CD14-positive monocyte (primary cell): ENCODE measurements at regions not wholly inside any gene's neighbourhood (a gene's known extent, or its start where the extent isn't known, plus 50 kb on each side); places are given as distances from the start of the nearest gene placed in this dataset.

Experiments used
- DNase-seq, 3 donors: peaks; one replicate each; pipeline ENCODE4 v3.0.0-alpha.2; 2011 to 2022
- H2AFZ ChIP-seq: 2 replicates; pipeline ENCODE4 v1.6.0; 2012; ENCODE audit warnings: mild to moderate bottlenecking, low read depth, low read length, inconsistent platforms; ENCODE audit not compliant: insufficient read depth, poor library complexity, severe bottlenecking
- H3K27ac ChIP-seq, 2 donors: 1 replicate in 1 of 2; 2 replicates in 1 of 2; pipeline ENCODE4 v1.5.1; 2012 to 2013; ENCODE audit warnings: low read length in 2 of 2, control low read depth in 1 of 2, inconsistent platforms in 1 of 2, low read depth in 1 of 2, mild to moderate bottlenecking in 1 of 2
- H3K27me3 ChIP-seq, 2 donors: one replicate each; pipeline versions ENCODE4 v1.6.0 to v1.6.1; 2011 to 2013; ENCODE audit warnings: low read length in 2 of 2; ENCODE audit not compliant: control insufficient read depth in 2 of 2, insufficient read depth in 2 of 2
- H3K36me3 ChIP-seq, 2 donors: replicated peaks in 1 of 2; 1 replicate in 1 of 2; 2 replicates in 1 of 2; pipeline versions ENCODE4 v1.5.1 to v1.6.1; 2012 to 2013; ENCODE audit warnings: low read length in 2 of 2, control low read depth in 1 of 2, inconsistent platforms in 1 of 2, mild to moderate bottlenecking in 1 of 2; ENCODE audit not compliant: insufficient read depth in 2 of 2, control insufficient read depth in 1 of 2
- H3K4me1 ChIP-seq, 2 donors: 1 replicate in 1 of 2; 2 replicates in 1 of 2; pipeline versions ENCODE4 v1.5.1 to v1.6.1; 2012 to 2013; ENCODE audit warnings: low read length in 2 of 2, control low read depth in 1 of 2, inconsistent platforms in 1 of 2, mild to moderate bottlenecking in 1 of 2, moderate library complexity in 1 of 2; ENCODE audit not compliant: insufficient read depth in 2 of 2, control insufficient read depth in 1 of 2
- H3K4me2 ChIP-seq: replicated peaks from 2 replicates; pipeline ENCODE3; 2012; ENCODE audit warnings: low read length, moderate library complexity, mild to moderate bottlenecking; ENCODE audit not compliant: poor library complexity, severe bottlenecking; ENCODE audit errors: extremely low read depth
- H3K4me3 ChIP-seq, 3 experiments: fragments of 200-600 bp in 1 of 3; sonication (generic) in 1 of 3; replicated peaks in 1 of 3; 1 replicate in 2 of 3; 2 replicates in 1 of 3; pipeline ENCODE4 v1.5.1; 2011 to 2013; ENCODE audit warnings: low read length in 3 of 3, mild to moderate bottlenecking in 3 of 3, control low read depth in 2 of 3, low read depth in 2 of 3, inconsistent platforms in 1 of 3, moderate library complexity in 1 of 3
- H3K79me2 ChIP-seq: 2 replicates; pipeline ENCODE4 v1.6.0; 2012; ENCODE audit warnings: mild to moderate bottlenecking, control low read depth, inconsistent platforms, low read length, moderate library complexity; ENCODE audit not compliant: insufficient read depth
- H3K9ac ChIP-seq: 2 replicates; pipeline ENCODE4 v1.6.0; 2017; ENCODE audit warnings: low read length, mild to moderate bottlenecking; ENCODE audit not compliant: insufficient read depth, poor library complexity, severe bottlenecking
- H3K9me3 ChIP-seq, 2 donors: replicated peaks in 1 of 2; 1 replicate in 1 of 2; 2 replicates in 1 of 2; pipeline versions ENCODE4 v1.5.1 to v1.6.1; 2012 to 2013; ENCODE audit warnings: low read length in 2 of 2, control low read depth in 1 of 2; ENCODE audit not compliant: control insufficient read depth in 1 of 2, insufficient read depth in 1 of 2
- H4K20me1 ChIP-seq: 2 replicates; pipeline ENCODE4 v1.6.0; 2012; ENCODE audit warnings: mild to moderate bottlenecking, low read length, control low read depth, moderate library complexity; ENCODE audit not compliant: insufficient read depth
- H3K27ac Mint-ChIP-seq, 7 donors: one replicate each; pipeline ENCODE4 v1.8.0; 2020; ENCODE audit warnings: mild to moderate bottlenecking in 7 of 7, mixed read lengths in 7 of 7, moderate library complexity in 6 of 7, inconsistent platforms in 2 of 7
- H3K27me3 Mint-ChIP-seq, 3 donors: one replicate each; pipeline ENCODE4 v1.8.0; 2021 to 2022; ENCODE audit warnings: low read depth in 3 of 3, mild to moderate bottlenecking in 3 of 3, mixed read lengths in 3 of 3, moderate library complexity in 3 of 3, inconsistent platforms in 1 of 3
- H3K36me3 Mint-ChIP-seq, 2 donors: one replicate each; pipeline ENCODE4 v1.8.0; 2020; ENCODE audit warnings: mixed read lengths in 2 of 2, inconsistent platforms in 1 of 2, mild to moderate bottlenecking in 1 of 2
- H3K4me1 Mint-ChIP-seq: one replicate; pipeline ENCODE4 v1.8.0; 2020; ENCODE audit warnings: mild to moderate bottlenecking, mixed read lengths
- H3K4me3 Mint-ChIP-seq, 2 donors: one replicate each; pipeline ENCODE4 v1.8.0; 2020; ENCODE audit warnings: mild to moderate bottlenecking in 2 of 2, mixed read lengths in 2 of 2, moderate library complexity in 1 of 2
- H3K9me3 Mint-ChIP-seq, 7 donors: one replicate each; pipeline ENCODE4 v1.8.0; 2020 to 2022; ENCODE audit warnings: mixed read lengths in 7 of 7, mild to moderate bottlenecking in 6 of 7, moderate library complexity in 6 of 7, inconsistent platforms in 2 of 7
- WGBS: methylation state at CpG from one replicate; pipeline ENCODE4 v1.1.5; 2013; ENCODE audit warnings: missing lambda C conversion rate; ENCODE audit not compliant: insufficient coverage; 5-methylcytosine and 5-hydroxymethylcytosine counted together
- intact Hi-C, 2 donors: fragments of 100-400 bp; cut with micrococcal nuclease; formaldehyde crosslinking; loops; one replicate each; pipeline versions ENCODE4 v1.15.0 to v1.15.1; 2023
- TF ChIP-seq, protein P1 (sequence below): fragments of 200-600 bp; IDR thresholded peaks from one replicate; pipeline ENCODE4 v1.8.0; 2022; ENCODE audit warnings: antibody characterized with exemption, mild to moderate bottlenecking

DNA sequence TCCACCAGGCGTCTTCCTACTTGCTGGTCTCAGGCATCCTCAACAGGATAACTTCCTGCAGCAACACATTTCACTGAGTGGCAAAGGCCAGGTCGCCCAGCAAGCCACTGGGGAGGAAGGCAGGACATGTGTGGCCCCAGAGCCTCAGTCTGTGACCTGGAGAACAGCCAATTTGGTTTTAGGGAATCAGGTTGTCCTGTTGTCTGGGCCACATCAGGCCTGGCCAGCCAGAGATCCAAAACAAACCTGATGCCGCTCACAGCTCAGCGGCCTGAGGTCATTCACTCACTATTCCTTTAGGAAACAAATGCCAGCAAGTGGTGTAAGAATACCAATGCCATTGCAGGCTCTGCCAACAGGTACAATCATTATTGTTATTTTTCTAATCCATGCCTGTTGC, 210.7 kb downstream of the VAPA start:
- Histone ChIP-seq H3K27ac (no peak overlapping the region), H3K4me1 (peaks cover 19 to 32% of the 10 kb centered on the region in 2 donors), H3K9me3 (no peaks in the 10 kb centered on the region), H2AFZ (no peak overlapping the region), H3K4me3 (no peak overlapping the region), H4K20me1 (no peaks in the 10 kb centered on the region), H3K9ac (no peak overlapping the region), H3K4me2 (no peak overlapping the region), H3K79me2 (no peaks in the 10 kb centered on the region), H3K36me3 (no peaks in the 10 kb centered on the region), H3K27me3 (no peaks in the 10 kb centered on the region)
- peaks cover 0 to 4% (median 0%) of the 10 kb centered on the region in 7 donors for H3K9me3 Mint-ChIP-seq
- H3K4me3 Mint-ChIP-seq, result no peak overlapping the region
- WGBS, result 100% methylated on average over 2 of the region's 4 CpGs
- intact Hi-C loops, result no loop called here
- peaks cover 4 to 7% of the 10 kb centered on the region in 2 donors for H3K36me3 Mint-ChIP-seq
- no peak for DNase-seq
- peaks cover 0 to 8% (median 0%) of the 10 kb centered on the region in 3 donors for H3K27me3 Mint-ChIP-seq
- H3K4me1 Mint-ChIP-seq, result peaks cover 50% of the 10 kb centered on the region
- TF ChIP-seq, protein P1, sequence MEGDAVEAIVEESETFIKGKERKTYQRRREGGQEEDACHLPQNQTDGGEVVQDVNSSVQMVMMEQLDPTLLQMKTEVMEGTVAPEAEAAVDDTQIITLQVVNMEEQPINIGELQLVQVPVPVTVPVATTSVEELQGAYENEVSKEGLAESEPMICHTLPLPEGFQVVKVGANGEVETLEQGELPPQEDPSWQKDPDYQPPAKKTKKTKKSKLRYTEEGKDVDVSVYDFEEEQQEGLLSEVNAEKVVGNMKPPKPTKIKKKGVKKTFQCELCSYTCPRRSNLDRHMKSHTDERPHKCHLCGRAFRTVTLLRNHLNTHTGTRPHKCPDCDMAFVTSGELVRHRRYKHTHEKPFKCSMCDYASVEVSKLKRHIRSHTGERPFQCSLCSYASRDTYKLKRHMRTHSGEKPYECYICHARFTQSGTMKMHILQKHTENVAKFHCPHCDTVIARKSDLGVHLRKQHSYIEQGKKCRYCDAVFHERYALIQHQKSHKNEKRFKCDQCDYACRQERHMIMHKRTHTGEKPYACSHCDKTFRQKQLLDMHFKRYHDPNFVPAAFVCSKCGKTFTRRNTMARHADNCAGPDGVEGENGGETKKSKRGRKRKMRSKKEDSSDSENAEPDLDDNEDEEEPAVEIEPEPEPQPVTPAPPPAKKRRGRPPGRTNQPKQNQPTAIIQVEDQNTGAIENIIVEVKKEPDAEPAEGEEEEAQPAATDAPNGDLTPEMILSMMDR, result no peak
- H3K27ac Mint-ChIP-seq, result peak overlapping the region in 6 of 7 donors; percentile 65 to 97 (median 88)

DNA sequence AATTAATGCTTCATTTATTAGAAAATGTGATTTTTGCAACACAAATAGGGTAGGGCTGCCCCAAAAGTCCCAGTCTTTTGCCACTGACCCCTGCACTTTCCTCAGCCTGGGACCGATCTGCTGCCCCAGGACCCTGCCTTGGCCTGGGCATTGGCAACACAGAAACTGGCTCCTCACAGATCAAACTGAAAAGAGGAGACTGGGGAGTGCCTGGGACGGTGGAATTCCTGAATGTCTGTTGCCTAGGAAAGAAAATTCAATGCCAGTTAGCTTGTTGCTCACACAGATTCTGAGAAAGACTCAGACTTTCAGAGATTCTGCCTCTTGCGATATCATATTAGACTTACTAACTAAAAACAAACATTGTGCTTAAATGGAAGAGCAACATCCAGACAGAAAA, 211.2 kb downstream of the VAPA start:
- H3K27ac ChIP-seq, result no peak overlapping the region

More for the DNA sequence above, 211.2 kb downstream of the VAPA start:
- Histone ChIP-seq H3K9ac (no peak overlapping the region), H3K79me2 (no peaks in the 10 kb centered on the region), H3K4me1 (peaks cover 19 to 32% of the 10 kb centered on the region in 2 donors), H3K9me3 (no peaks in the 10 kb centered on the region), H3K36me3 (no peaks in the 10 kb centered on the region), H3K4me2 (no peak overlapping the region), H4K20me1 (no peaks in the 10 kb centered on the region), H2AFZ (no peak overlapping the region), H3K27me3 (no peaks in the 10 kb centered on the region), H3K4me3 (no peak overlapping the region)
- TF ChIP-seq, protein P1, result no peak
- peaks cover 49% of the 10 kb centered on the region for H3K4me1 Mint-ChIP-seq
- peaks cover 0 to 8% (median 0%) of the 10 kb centered on the region in 3 donors for H3K27me3 Mint-ChIP-seq
- H3K27ac Mint-ChIP-seq, result peak overlapping the region in 1 of 7 donors; percentile 13
- no peak for DNase-seq
- intact Hi-C loops, result no loop called here
- no peak overlapping the region for H3K4me3 Mint-ChIP-seq
- peaks cover 4 to 7% of the 10 kb centered on the region in 2 donors for H3K36me3 Mint-ChIP-seq
- peaks cover 0 to 4% (median 0%) of the 10 kb centered on the region in 7 donors for H3K9me3 Mint-ChIP-seq
- WGBS, result 100% methylated on average over 2 of the region's 3 CpGs
